CD8-positive, alpha-beta memory T cell (primary cell): ENCODE measurements at regions not wholly inside any gene's neighbourhood (a gene's known extent, or its start where the extent isn't known, plus 50 kb on each side); places are given as distances from the start of the nearest gene placed in this dataset.

Source experiments
- CTCF ChIA-PET: fragments of 350-600 bp; sonication (Branson Sonifier 250); formaldehyde crosslinking; loops from one replicate; lab custom pipeline; 2021; ENCODE audit warnings: antibody characterized with exemption; lab: Charles Lee
- POLR2A ChIA-PET: fragments of 350-600 bp; sonication (Branson Sonifier 250); formaldehyde crosslinking; loops from one replicate; lab custom pipeline; 2021; ENCODE audit warnings: antibody characterized with exemption; lab: Charles Lee
- DNase-seq, 5 donors: peaks; one replicate each; pipeline versions ENCODE4 v3.0.0 to v3.0.0-alpha.2; 2020 to 2022; ENCODE audit warnings: mixed read lengths in 1 of 5
- H3K27ac ChIP-seq: one replicate; pipeline ENCODE4 v1.7.0; 2013; ENCODE audit warnings: low read depth, mild to moderate bottlenecking, low read length, moderate library complexity
- H3K27me3 ChIP-seq: 2 replicates; pipeline ENCODE4 v1.7.0; 2013; ENCODE audit warnings: low read length, mild to moderate bottlenecking; ENCODE audit not compliant: insufficient read depth, poor library complexity, severe bottlenecking
- H3K36me3 ChIP-seq: 2 replicates; pipeline ENCODE4 v1.7.0; 2013; ENCODE audit warnings: mild to moderate bottlenecking, low read length, moderate library complexity; ENCODE audit not compliant: insufficient read depth
- H3K4me1 ChIP-seq: 2 replicates; pipeline ENCODE4 v1.7.0; 2013; ENCODE audit warnings: mild to moderate bottlenecking, low read length, moderate library complexity; ENCODE audit not compliant: insufficient read depth
- H3K4me3 ChIP-seq: 2 replicates; pipeline ENCODE4 v1.7.0; 2013; ENCODE audit warnings: mild to moderate bottlenecking, low read length
- H3K9me3 ChIP-seq: 2 replicates; pipeline ENCODE4 v1.7.0; 2013; ENCODE audit warnings: mild to moderate bottlenecking, low read length
- H3K27ac Mint-ChIP-seq, 8 donors: one replicate each; pipeline ENCODE4 v1.8.0; 2020 to 2021; ENCODE audit warnings: mixed read lengths in 8 of 8, mild to moderate bottlenecking in 6 of 8, inconsistent platforms in 3 of 8, moderate library complexity in 3 of 8
- H3K27me3 Mint-ChIP-seq, 2 donors: one replicate each; pipeline ENCODE4 v1.8.0; 2020 to 2021; ENCODE audit warnings: mixed read lengths in 2 of 2, mild to moderate bottlenecking in 1 of 2, moderate library complexity in 1 of 2
- H3K36me3 Mint-ChIP-seq, 3 donors: one replicate each; pipeline ENCODE4 v1.8.0; 2020 to 2021; ENCODE audit warnings: mixed read lengths in 3 of 3, inconsistent platforms in 1 of 3, mild to moderate bottlenecking in 1 of 3
- H3K4me1 Mint-ChIP-seq, 3 donors: one replicate each; pipeline ENCODE4 v1.8.0; 2020 to 2021; ENCODE audit warnings: mixed read lengths in 3 of 3, inconsistent platforms in 1 of 3, mild to moderate bottlenecking in 1 of 3
- H3K4me3 Mint-ChIP-seq, 7 donors: one replicate each; pipeline ENCODE4 v1.8.0; 2020 to 2021; ENCODE audit warnings: mixed read lengths in 7 of 7, mild to moderate bottlenecking in 6 of 7, moderate library complexity in 4 of 7, inconsistent platforms in 2 of 7
- H3K9me3 Mint-ChIP-seq, 5 donors: one replicate each; pipeline ENCODE4 v1.8.0; 2020 to 2022; ENCODE audit warnings: mixed read lengths in 5 of 5, mild to moderate bottlenecking in 3 of 5, moderate library complexity in 2 of 5, inconsistent platforms in 1 of 5

- no peak for DNase-seq
- H3K36me3 ChIP-seq = no peaks in the 10 kb centered on the region
- H3K4me1 ChIP-seq = no peaks in the 10 kb centered on the region
- ChIA-PET CTCF (no interaction called here), POLR2A (no interaction called here)
- Mint-ChIP-seq H3K4me1 (no peaks in the 10 kb centered on the region), H3K4me3 (no peak overlapping the region), H3K27me3 (peaks cover 0 to 1% of the 10 kb centered on the region in 2 donors), H3K36me3 (no peaks in the 10 kb centered on the region), H3K9me3 (peaks cover 0 to 2% (median 0%) of the 10 kb centered on the region in 5 donors), H3K27ac (no peak overlapping the region)
- no peaks in the 10 kb centered on the region for H3K9me3 ChIP-seq
- no peak overlapping the region for H3K4me3 ChIP-seq
- no peak overlapping the region for H3K27ac ChIP-seq
- H3K27me3 ChIP-seq = no peaks in the 10 kb centered on the region
These were observed 231.0 kb upstream of the IRX5 start for GRCh38 chr16:54699656-54700055.

GRCh38 chr16:54697677-54698076 is 233.0 kb upstream of the IRX5 start:
- no peak overlapping the region for H3K4me3 Mint-ChIP-seq
- no peaks in the 10 kb centered on the region for H3K9me3 Mint-ChIP-seq
- Histone ChIP-seq H3K36me3 (no peaks in the 10 kb centered on the region), H3K27me3 (no peaks in the 10 kb centered on the region), H3K27ac (no peak overlapping the region), H3K4me1 (no peaks in the 10 kb centered on the region), H3K4me3 (no peak overlapping the region), H3K9me3 (no peaks in the 10 kb centered on the region)
- peaks cover 0 to 6% of the 10 kb centered on the region in 2 donors for H3K27me3 Mint-ChIP-seq
- DNase-seq = no peak
- H3K4me1 Mint-ChIP-seq = no peaks in the 10 kb centered on the region
- H3K27ac Mint-ChIP-seq = no peak overlapping the region
- ChIA-PET POLR2A (no interaction called here), CTCF (no interaction called here)
- H3K36me3 Mint-ChIP-seq = no peaks in the 10 kb centered on the region

GRCh38 chr16:54696970-54697369 is 233.7 kb upstream of the IRX5 start:
- Histone ChIP-seq H3K36me3 (no peaks in the 10 kb centered on the region), H3K27me3 (no peaks in the 10 kb centered on the region), H3K4me1 (no peaks in the 10 kb centered on the region), H3K4me3 (no peak overlapping the region), H3K9me3 (no peaks in the 10 kb centered on the region), H3K27ac (no peak overlapping the region)
- Mint-ChIP-seq H3K36me3 (no peaks in the 10 kb centered on the region), H3K4me3 (no peak overlapping the region), H3K27ac (no peak overlapping the region), H3K9me3 (no peaks in the 10 kb centered on the region), H3K27me3 (peaks cover 0 to 6% of the 10 kb centered on the region in 2 donors), H3K4me1 (no peaks in the 10 kb centered on the region)
- DNase-seq = no peak
- CTCF ChIA-PET = no interaction called here
- POLR2A ChIA-PET = no interaction called here

- no peaks in the 10 kb centered on the region for H3K4me1 ChIP-seq
- Mint-ChIP-seq H3K36me3 (no peaks in the 10 kb centered on the region), H3K27me3 (peaks cover 0 to 6% of the 10 kb centered on the region in 2 donors), H3K4me3 (no peak overlapping the region), H3K4me1 (no peaks in the 10 kb centered on the region), H3K27ac (peak overlapping the region in 1 of 8 donors; percentile 32), H3K9me3 (no peaks in the 10 kb centered on the region)
- H3K27me3 ChIP-seq = no peaks in the 10 kb centered on the region
- ChIA-PET POLR2A (no interaction called here), CTCF (no interaction called here)
- H3K36me3 ChIP-seq = no peaks in the 10 kb centered on the region
- H3K9me3 ChIP-seq = no peaks in the 10 kb centered on the region
- H3K4me3 ChIP-seq = no peak overlapping the region
- H3K27ac ChIP-seq = no peak overlapping the region
- no peak for DNase-seq
These were observed 234.1 kb upstream of the IRX5 start for GRCh38 chr16:54696522-54696921.

GRCh38 chr16:54694651-54695050 is 236.0 kb upstream of the IRX5 start:
- Mint-ChIP-seq H3K9me3 (no peaks in the 10 kb centered on the region), H3K4me3 (no peak overlapping the region), H3K36me3 (no peaks in the 10 kb centered on the region), H3K27ac (no peak overlapping the region), H3K4me1 (no peaks in the 10 kb centered on the region), H3K27me3 (peaks cover 0 to 8% of the 10 kb centered on the region in 2 donors)
- ChIA-PET POLR2A (no interaction called here), CTCF (no interaction called here)
- Histone ChIP-seq H3K36me3 (no peaks in the 10 kb centered on the region), H3K27ac (no peak overlapping the region), H3K9me3 (no peaks in the 10 kb centered on the region), H3K4me3 (no peak overlapping the region), H3K27me3 (no peaks in the 10 kb centered on the region), H3K4me1 (no peaks in the 10 kb centered on the region)
- no peak for DNase-seq

GRCh38 chr16:54693864-54694263 is 236.8 kb upstream of the IRX5 start:
- H3K27ac Mint-ChIP-seq = no peak overlapping the region
- H3K4me1 ChIP-seq = no peaks in the 10 kb centered on the region
- H3K4me1 Mint-ChIP-seq = no peaks in the 10 kb centered on the region
- no peak for DNase-seq
- H3K27me3 ChIP-seq = no peaks in the 10 kb centered on the region
- CTCF ChIA-PET = no interaction called here
- no peaks in the 10 kb centered on the region for H3K36me3 Mint-ChIP-seq
- no peaks in the 10 kb centered on the region for H3K36me3 ChIP-seq
- no peak overlapping the region for H3K27ac ChIP-seq
- POLR2A ChIA-PET = no interaction called here
- H3K4me3 Mint-ChIP-seq = no peak overlapping the region
- H3K9me3 ChIP-seq = no peaks in the 10 kb centered on the region
- no peak overlapping the region for H3K4me3 ChIP-seq
- H3K27me3 Mint-ChIP-seq = peaks cover 0 to 8% of the 10 kb centered on the region in 2 donors
- no peaks in the 10 kb centered on the region for H3K9me3 Mint-ChIP-seq

- no peaks in the 10 kb centered on the region for H3K9me3 ChIP-seq
- Mint-ChIP-seq H3K4me1 (no peaks in the 10 kb centered on the region), H3K4me3 (no peak overlapping the region), H3K27me3 (peaks cover 0 to 11% of the 10 kb centered on the region in 2 donors), H3K36me3 (no peaks in the 10 kb centered on the region), H3K9me3 (peaks cover 0 to 3% (median 0%) of the 10 kb centered on the region in 5 donors), H3K27ac (no peak overlapping the region)
- H3K36me3 ChIP-seq = no peaks in the 10 kb centered on the region
- no peaks in the 10 kb centered on the region for H3K27me3 ChIP-seq
- POLR2A ChIA-PET = no interaction called here
- no peak overlapping the region for H3K4me3 ChIP-seq
- no peaks in the 10 kb centered on the region for H3K4me1 ChIP-seq
- H3K27ac ChIP-seq = no peak overlapping the region
- DNase-seq = no peak
- CTCF ChIA-PET = no interaction called here
These were observed 240.0 kb upstream of the IRX5 start for GRCh38 chr16:54690710-54691109.

- Mint-ChIP-seq H3K27me3 (peaks cover 0 to 13% of the 10 kb centered on the region in 2 donors), H3K9me3 (peaks cover 0 to 3% (median 0%) of the 10 kb centered on the region in 5 donors), H3K27ac (no peak overlapping the region), H3K4me3 (no peak overlapping the region), H3K4me1 (no peaks in the 10 kb centered on the region), H3K36me3 (no peaks in the 10 kb centered on the region)
- Histone ChIP-seq H3K4me3 (no peak overlapping the region), H3K27ac (no peak overlapping the region), H3K4me1 (no peaks in the 10 kb centered on the region), H3K36me3 (no peaks in the 10 kb centered on the region), H3K9me3 (no peaks in the 10 kb centered on the region), H3K27me3 (no peaks in the 10 kb centered on the region)
- ChIA-PET CTCF (no interaction called here), POLR2A (no interaction called here)
- no peak for DNase-seq
These were observed 240.4 kb upstream of the IRX5 start for GRCh38 chr16:54690306-54690705.
